ENCODE measurements at regions not wholly inside any gene's neighbourhood (a gene's known extent, or its start where the extent isn't known, plus 50 kb on each side); places are given as distances from the start of the nearest gene placed in this dataset.

- Histone ChIP-seq H3K36me3 (ENCODE audit: control insufficient read depth in 2 of 2, insufficient read depth in 1 of 2, low read length in 2 of 2) (no peaks in the 10 kb centered on the region), H3K4me3 (ENCODE audit: low read depth, low read length) (no peak overlapping the region), H3K27ac (ENCODE audit: extremely low read depth, low read depth, low read length) (no peak overlapping the region), H3K9me3 (ENCODE audit: control insufficient read depth, insufficient read depth, low read depth, low read length) (no peaks in the 10 kb centered on the region; the same call in 1 of the 2 replicates), H3K4me1 (ENCODE audit: control insufficient read depth, insufficient read depth, low read length) (no peaks in the 10 kb centered on the region)
- TF ChIP-seq ZNF530 (tag by site-specific recombination; IDR thresholded peaks at IDR 0.05; ENCODE audit: low read depth) (no peak), ZNF670 (tag by site-specific recombination; IDR thresholded peaks at IDR 0.05; ENCODE audit: low read depth) (no peak), SETDB1 (IDR thresholded peaks at IDR 0.05; ENCODE audit: insufficient read length, low read length) (no peak), HOXC10 (CRISPR knock-in tag; IDR thresholded peaks at IDR 0.05) (no peak), ZNF560 (tag by site-specific recombination; IDR thresholded peaks at IDR 0.05; ENCODE audit: borderline replicate concordance) (no peak), ZNF624 (tag by site-specific recombination; IDR thresholded peaks at IDR 0.05) (no peak), ZBTB26 (tag by site-specific recombination; optimal IDR thresholded peaks at IDR 0.05) (no peak), GLI4 (tag by site-specific recombination; IDR thresholded peaks at IDR 0.05) (no peak), ZNF416 (tag by site-specific recombination; IDR thresholded peaks at IDR 0.05) (no peak), ZNF548 (tag by site-specific recombination; IDR thresholded peaks at IDR 0.05) (no peak)
- ChIA-PET CTCF (no interaction called here), POLR2A (no interaction called here)
These were observed 395.4 kb upstream of the TCF4 start for GRCh38 chr18:55983433-55983832.

GRCh38 chr18:55982992-55983391 is 395.0 kb upstream of the TCF4 start:
- Histone ChIP-seq H3K4me3 (ENCODE audit: low read depth, low read length) (no peak overlapping the region), H3K4me1 (ENCODE audit: control insufficient read depth, insufficient read depth, low read length) (no peaks in the 10 kb centered on the region), H3K27ac (ENCODE audit: extremely low read depth, low read depth, low read length) (no peak overlapping the region), H3K36me3 (ENCODE audit: control insufficient read depth in 2 of 2, insufficient read depth in 1 of 2, low read length in 2 of 2) (no peaks in the 10 kb centered on the region), H3K9me3 (ENCODE audit: control insufficient read depth, insufficient read depth, low read depth, low read length) (no peaks in the 10 kb centered on the region)
- ChIA-PET CTCF (no interaction called here), POLR2A (no interaction called here)
- TF ChIP-seq ZBTB17 (tag by site-specific recombination; IDR thresholded peaks at IDR 0.05) (no peak), ZSCAN30 (tag by site-specific recombination; IDR thresholded peaks at IDR 0.05) (no peak), ZNF133 (tag by site-specific recombination; IDR thresholded peaks at IDR 0.05) (no peak), ZNF629 (tag by site-specific recombination; IDR thresholded peaks at IDR 0.05) (no peak), ZBTB49 (tag by site-specific recombination; IDR thresholded peaks at IDR 0.05; ENCODE audit: low read depth) (no peak), PRDM4 (tag by site-specific recombination; IDR thresholded peaks at IDR 0.05) (no peak), RBAK (tag by site-specific recombination; IDR thresholded peaks at IDR 0.05) (no peak), ZNF510 (tag by site-specific recombination; IDR thresholded peaks at IDR 0.05; ENCODE audit: insufficient replicate concordance) (no peak), ZNF146 (tag by site-specific recombination; IDR thresholded peaks at IDR 0.05) (no peak), ZNF148 (tag by site-specific recombination; IDR thresholded peaks at IDR 0.05; ENCODE audit: borderline replicate concordance) (no peak), ZNF777 (tag by site-specific recombination; IDR thresholded peaks at IDR 0.05; ENCODE audit: borderline replicate concordance) (no peak), ZNF16 (tag by site-specific recombination; IDR thresholded peaks at IDR 0.05; ENCODE audit: low read depth) (no peak), ZNF76 (tag by site-specific recombination; IDR thresholded peaks at IDR 0.05; ENCODE audit: borderline replicate concordance, low read depth) (no peak), YY1 (tag by site-specific recombination; IDR thresholded peaks at IDR 0.05) (no peak), ZNF768 (tag by site-specific recombination; IDR thresholded peaks at IDR 0.05) (no peak), ZNF274 (IDR thresholded peaks at IDR 0.05; ENCODE audit: low read length) (no peak), ZNF274 (tag by site-specific recombination; IDR thresholded peaks at IDR 0.05; ENCODE audit: borderline replicate concordance) (no peak)
